SK-N-MC (cell line): ENCODE measurements at regions not wholly inside any gene's neighbourhood (a gene's known extent, or its start where the extent isn't known, plus 50 kb on each side); places are given as distances from the start of the nearest gene placed in this dataset.

Experiments
- EZH2 ChIP-seq: fragments of 200-600 bp; sonication (generic); IDR thresholded peaks from one replicate; pipeline ENCODE4 v1.6.1; 2017; ENCODE audit warnings: antibody characterized with exemption
- POLR2AphosphoS5 ChIP-seq: IDR thresholded peaks from 2 replicates; pipeline ENCODE4 v1.6.1; 2012; ENCODE audit warnings: mild to moderate bottlenecking, low read depth, low read length, borderline replicate concordance

DNA sequence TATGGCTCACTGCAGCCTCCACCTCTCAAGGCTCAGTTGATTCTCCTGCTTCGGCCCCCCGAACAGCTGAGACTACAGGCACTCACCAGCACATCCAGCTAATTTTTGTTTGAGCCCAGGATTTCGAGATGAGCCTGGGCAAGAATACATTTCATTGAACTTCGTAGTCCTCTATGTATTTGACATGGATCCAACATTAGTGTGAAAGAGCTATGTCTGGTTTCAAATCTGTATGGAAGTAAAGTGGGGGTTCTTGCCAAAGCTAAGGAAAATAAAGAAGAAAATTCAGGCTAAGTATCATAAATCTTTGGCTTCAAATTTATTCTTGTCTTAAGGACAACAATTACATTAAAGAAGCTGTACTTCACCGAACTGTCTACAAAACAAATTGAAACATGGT, 1291.7 kb upstream of the CRIM1 start:
- no peak for TF ChIP-seq EZH2
- TF ChIP-seq POLR2AphosphoS5, result no peak
